ENCODE measurements at regions not wholly inside any gene's neighbourhood (a gene's known extent, or its start where the extent isn't known, plus 50 kb on each side); places are given as distances from the start of the nearest gene placed in this dataset.

DNA sequence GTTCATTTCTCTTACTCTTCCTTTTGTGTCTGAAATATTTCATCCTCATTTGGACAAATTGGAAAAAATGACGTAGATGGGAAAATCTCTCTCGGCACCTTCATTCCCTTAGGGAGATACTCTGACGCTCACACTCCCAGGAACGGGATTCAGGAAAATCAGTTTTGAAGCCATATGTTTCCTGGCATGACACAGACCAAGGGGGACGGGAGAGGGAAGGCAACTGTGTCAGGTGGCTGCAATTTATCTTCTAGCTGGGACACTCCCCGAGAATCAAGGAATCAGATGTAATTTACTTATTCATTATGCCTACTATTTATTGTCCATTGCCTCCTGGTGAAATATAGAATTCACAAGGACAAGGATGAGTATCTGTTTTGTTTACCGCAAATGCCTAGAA lies 65.5 kb downstream of the IRX5 start:
- TF ChIP-seq, protein P1, sequence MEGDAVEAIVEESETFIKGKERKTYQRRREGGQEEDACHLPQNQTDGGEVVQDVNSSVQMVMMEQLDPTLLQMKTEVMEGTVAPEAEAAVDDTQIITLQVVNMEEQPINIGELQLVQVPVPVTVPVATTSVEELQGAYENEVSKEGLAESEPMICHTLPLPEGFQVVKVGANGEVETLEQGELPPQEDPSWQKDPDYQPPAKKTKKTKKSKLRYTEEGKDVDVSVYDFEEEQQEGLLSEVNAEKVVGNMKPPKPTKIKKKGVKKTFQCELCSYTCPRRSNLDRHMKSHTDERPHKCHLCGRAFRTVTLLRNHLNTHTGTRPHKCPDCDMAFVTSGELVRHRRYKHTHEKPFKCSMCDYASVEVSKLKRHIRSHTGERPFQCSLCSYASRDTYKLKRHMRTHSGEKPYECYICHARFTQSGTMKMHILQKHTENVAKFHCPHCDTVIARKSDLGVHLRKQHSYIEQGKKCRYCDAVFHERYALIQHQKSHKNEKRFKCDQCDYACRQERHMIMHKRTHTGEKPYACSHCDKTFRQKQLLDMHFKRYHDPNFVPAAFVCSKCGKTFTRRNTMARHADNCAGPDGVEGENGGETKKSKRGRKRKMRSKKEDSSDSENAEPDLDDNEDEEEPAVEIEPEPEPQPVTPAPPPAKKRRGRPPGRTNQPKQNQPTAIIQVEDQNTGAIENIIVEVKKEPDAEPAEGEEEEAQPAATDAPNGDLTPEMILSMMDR (IDR thresholded peaks at IDR 0.05; ENCODE audit: low read depth, low read length, poor library complexity, severe bottlenecking): no peak
- no peak for TF ChIP-seq EZH2phosphoT487 (IDR thresholded peaks at IDR 0.05; ENCODE audit: borderline replicate concordance, low read length)

All from DOHH2 (cell line).